ENCODE measurements at regions not wholly inside any gene's neighbourhood (a gene's known extent, or its start where the extent isn't known, plus 50 kb on each side); places are given as distances from the start of the nearest gene placed in this dataset.

DNA sequence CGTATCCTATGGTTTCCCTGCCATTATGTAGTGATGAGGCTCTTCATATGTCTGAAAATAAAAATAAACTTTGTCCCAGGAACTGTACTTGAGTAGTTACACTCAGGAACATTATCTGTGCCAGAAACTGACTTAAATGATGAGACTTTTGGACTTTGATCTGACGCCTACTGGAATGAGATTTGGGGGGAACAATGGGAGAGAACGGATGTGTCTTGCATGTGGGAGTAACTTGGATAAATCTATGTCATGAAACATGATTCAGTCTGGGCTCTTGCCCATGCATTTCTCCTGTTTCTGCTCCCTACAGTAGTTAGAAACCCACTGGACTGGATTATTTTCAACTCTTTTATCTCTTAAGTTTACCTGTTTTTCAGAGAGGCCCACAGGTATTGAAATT is 2351.4 kb downstream of the PCDH7 start:
- TF ChIP-seq, protein P1, sequence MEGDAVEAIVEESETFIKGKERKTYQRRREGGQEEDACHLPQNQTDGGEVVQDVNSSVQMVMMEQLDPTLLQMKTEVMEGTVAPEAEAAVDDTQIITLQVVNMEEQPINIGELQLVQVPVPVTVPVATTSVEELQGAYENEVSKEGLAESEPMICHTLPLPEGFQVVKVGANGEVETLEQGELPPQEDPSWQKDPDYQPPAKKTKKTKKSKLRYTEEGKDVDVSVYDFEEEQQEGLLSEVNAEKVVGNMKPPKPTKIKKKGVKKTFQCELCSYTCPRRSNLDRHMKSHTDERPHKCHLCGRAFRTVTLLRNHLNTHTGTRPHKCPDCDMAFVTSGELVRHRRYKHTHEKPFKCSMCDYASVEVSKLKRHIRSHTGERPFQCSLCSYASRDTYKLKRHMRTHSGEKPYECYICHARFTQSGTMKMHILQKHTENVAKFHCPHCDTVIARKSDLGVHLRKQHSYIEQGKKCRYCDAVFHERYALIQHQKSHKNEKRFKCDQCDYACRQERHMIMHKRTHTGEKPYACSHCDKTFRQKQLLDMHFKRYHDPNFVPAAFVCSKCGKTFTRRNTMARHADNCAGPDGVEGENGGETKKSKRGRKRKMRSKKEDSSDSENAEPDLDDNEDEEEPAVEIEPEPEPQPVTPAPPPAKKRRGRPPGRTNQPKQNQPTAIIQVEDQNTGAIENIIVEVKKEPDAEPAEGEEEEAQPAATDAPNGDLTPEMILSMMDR (IDR thresholded peaks at IDR 0.05), result no peak
- no peak for TF ChIP-seq POLR2A (IDR thresholded peaks at IDR 0.05)
